DMS153 (cell line): ENCODE measurements at regions not wholly inside any gene's neighbourhood (a gene's known extent, or its start where the extent isn't known, plus 50 kb on each side); places are given as distances from the start of the nearest gene placed in this dataset.
"Not testable (repeated sequence)": the region's sequence is repeated elsewhere in the genome, so short reads cannot be mapped to it uniquely, and the experiment has no call there.

ENCODE experiments used
- DNase-seq: peaks from one replicate; lab custom pipeline; 2025; lab: John Stamatoyannopoulos, UW

DNA sequence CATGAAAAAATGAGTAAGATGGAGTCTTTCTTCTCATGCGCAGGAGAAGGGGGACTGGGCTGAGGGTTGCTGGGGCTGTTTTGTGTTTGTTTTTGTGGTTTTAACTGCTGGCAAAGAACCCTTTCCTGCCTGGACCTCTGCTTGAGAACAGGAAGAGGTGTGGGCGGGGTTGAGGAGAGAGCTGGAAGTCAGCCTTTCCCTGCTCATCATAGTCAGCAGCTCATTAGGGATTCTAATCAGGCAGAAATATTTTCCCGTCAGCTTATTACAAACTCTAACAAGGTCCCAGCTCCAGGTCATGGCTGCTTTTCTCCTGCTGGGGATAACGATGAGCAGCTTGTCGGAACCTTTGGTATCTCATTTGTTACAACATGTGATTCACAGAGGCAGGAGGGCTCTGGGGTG lies 185.0 kb upstream of the NRXN3 start:
- peak; percentile 16 for DNase-seq

DNA sequence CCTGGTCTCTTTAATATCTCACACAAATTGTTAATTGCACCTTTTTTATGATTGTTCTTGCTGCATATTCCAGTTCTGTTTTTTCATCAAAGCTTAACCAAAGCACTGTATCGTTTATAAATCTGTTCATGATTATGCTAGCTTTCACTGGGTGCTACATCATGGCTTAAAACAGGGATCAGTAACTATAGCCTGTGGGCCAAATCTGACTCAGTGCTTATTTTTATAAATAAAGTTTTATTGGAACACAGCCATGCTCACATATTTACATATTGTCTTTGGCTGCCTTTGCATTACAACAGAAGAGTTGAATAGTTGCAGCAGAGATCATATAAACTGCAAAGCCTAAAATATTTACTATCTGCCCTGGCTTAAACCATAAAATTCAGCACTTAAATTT lies 183.4 kb upstream of the NRXN3 start:
- no peak for DNase-seq

DNA sequence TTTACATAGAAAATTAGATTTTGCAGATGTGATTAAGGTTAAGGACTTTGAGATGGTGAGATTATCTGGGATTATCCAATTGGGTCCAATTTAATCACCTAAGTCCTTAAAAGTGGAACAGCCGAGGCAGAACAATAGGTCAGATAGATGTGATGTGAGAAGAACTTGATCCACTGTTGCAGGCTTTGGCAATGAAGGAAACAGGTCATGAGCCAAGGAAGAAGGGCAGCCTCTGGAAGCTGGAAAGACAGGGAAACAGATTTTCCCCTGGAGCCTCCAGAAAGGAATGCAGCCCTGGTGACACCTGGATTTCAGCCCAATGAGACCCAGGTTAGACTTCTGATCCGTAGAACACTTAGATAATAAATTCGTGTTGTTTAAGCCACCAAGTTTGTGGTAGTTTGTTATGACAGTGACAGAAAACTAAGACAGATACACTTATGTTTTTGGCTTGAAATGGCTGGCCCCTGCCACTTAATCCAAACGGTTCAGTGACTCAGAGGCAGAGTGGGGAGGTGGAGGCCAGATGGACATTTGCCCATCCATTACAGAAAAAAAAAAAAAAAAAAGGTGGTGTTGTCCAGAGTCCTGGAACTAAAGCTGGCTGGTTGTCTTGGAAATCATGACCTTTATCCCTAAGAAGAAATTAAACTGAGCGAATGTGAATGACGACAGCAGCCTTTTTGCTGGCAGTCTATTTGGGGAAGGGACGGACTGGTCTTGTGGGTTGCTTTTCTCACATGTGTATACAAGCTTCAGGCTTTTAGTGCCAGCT lies 181.9 kb upstream of the NRXN3 start:
- no peak for DNase-seq

DNA sequence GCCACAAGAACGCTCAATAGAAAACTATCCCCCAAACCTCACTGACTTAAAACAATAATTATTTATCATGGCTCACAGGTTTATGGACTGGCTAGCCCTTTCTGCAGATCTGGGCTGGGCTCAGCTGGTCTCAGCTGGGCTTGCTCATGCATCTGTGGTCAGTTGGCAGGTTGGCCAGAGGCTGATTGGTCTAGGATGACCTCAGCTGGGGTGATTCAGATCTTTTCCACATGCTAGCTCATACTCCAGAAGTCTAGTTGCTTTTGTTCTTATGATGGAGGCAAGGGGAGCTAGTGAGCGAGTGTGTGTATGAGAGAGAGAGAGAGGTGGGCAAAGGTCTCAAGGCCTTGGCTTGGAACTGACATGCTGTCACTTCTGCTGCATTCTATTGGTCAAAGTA lies 181.2 kb upstream of the NRXN3 start:
- no peak for DNase-seq

DNA sequence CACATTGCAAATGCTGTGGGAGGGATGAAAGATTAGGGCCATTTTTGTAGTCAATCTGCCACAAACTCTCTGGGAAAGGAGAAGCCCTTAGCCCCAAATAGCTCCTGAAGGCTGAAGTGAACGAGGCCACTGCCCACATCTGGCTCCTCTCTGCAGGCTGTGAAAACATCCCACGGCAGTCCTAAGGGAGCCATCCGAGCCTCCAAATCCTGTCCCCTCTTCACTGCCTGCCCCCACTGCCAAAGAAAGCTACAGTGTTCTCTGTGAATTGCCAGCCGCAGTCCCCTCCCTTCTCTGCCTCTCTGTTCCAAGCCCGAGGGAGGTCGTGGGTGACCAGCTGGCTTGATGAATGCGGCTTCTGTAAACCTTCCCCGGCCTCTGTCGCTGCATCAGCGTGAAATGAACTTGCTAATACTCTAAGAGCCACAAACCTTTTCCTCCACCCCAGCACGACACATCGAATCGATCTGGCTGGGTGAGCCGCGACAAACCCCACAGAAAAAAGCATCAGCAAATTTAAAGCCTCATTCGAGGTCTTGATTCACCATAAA lies 180.7 kb upstream of the NRXN3 start:
- no peak for DNase-seq

DNA sequence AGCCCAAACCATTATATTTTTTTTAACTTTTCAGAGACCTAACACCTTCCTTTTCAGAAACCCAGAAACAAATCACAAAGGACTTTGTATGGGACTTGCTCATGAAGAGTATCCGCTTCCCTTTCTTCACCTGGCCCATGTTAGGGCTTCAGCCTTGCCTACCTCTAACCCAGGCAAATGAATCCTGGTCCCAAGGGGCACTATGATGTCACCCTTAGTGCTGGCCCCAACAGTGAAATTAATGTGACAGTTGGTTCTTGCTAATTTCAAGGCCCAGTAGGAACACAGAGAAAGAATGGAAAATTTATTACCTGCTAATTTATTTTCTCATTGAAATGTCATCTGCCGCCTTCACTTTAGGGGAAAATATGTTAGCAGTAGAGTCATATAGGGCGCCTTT lies 179.8 kb upstream of the NRXN3 start:
- no peak for DNase-seq

DNA sequence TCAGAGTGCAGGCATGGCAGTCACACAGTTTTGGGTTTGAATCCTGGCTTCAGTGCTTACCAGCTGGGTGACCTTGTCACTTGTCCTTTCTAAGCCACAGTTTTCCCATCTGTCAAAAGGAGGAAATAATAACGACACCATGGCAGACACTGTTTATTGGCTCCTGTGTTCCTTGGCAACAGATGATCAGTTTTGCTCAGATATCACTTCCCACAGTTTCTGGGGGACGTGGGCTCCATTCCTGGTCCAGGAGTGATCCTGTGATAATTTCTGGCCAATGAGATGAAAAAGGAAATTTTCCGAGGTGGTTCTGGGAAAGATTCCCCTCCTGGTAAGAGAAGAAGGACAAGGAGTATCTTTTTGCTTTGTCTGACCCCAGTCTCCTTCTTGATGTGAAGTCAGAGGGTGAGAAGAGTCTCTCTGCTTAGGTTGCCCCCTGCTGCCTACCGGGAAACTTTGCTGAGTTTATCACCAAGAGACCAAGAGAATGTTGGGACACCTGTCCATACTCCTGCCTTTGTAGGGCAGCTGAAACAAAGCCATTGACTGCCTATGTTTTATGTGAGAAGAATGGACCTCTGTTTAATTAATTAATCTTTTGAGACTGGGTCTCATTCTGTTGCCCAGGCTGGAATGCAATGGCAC lies 178.9 kb upstream of the NRXN3 start:
- DNase-seq = no peak

DNA sequence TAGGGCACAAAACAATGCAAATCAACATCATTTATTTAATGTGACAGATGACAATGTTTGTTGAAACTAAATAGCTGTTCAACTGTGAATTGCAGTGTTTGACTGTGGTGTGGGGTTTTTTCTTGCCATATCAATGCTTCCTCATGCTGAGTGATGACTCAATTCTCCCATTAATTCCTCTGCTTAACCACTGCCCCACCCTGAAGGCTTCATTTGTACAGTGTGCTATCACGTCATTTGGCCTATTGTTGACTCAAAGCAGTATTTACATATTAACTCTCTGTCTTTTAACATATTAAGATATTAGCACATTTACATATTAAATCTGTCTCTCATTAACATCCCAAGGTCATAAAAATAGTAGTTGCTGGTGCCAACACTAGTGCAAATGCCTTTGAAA lies 164.8 kb upstream of the NRXN3 start:
- DNase-seq = peak; percentile 12

DNA sequence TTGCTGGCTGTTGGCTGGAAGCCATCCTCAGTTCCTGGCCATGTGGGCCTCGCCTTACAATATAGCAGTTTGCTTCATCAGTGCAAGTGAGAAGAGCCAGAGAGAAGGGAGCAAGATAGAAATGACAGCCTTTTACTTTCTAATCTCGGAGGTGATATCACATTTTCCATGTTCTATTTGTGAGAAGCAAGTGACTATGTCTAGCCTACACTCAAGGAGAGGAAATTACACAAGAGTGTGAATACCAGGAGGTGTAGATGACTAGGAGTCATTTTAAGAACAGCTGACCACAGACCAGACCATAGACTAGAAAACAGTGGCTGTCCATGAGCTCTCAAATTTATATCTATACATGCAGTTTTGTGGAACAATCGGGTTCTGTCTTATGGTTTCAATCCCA lies 163.0 kb upstream of the NRXN3 start:
- DNase-seq = no peak

DNA sequence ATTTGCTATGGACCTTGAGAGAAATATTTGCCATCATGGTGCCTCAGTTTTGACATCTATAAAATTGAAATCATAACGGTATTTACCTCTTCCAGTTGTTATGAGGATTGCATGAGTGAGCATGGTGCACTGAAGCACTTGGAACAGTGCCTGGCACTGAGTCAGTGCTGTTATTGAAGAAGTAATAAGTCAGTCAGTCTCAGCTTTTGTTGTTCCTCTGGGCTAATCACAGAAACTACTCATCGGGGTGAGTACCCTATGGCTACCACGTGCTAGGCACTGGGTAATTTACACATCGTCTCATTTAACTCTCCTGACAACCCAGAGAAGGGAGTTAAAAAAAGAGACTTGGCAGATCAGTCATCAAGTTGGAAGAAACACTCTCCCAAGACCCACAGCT lies 159.5 kb upstream of the NRXN3 start:
- DNase-seq = no peak

DNA sequence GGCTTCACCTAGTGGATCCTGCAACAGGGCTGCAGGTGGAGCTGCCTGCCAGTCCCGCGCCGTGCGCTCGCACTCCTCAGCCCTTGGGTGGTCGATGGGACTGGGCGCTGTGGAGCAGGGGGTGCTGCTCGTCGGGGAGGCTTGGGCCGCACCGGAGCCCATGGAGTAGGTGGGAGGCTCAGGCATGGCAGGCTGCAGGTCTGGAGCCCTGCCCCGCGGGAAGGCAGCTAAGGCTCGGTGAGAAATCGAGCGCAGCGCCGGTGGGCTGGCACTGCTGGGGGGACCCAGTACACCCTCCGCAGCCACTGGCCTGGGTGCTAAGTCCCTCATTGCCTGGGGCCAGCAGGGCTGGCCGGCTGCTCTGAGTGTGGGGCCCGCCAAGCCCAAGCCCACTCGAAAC lies 156.3 kb upstream of the NRXN3 start:
- DNase-seq = not testable (repeated sequence)

DNA sequence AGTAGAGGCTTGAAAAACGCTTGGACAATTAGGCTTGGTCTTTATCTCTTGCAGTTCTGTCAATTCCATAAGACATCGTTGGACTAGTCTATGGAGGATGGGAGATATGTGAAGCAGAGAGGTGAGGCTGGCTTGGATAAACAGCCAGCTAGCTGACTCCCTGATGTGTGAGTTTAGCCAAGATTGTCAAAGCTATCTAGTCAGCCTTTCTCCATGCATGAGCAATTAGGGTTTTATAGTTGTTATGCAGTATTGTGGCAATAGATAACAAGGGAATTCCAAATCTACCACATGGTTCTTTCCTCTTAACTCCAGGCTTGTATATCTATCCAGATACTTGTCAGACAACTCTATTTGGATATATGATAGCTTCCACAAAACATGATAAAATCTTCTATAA lies 153.6 kb upstream of the NRXN3 start:
- DNase-seq = no peak

DNA sequence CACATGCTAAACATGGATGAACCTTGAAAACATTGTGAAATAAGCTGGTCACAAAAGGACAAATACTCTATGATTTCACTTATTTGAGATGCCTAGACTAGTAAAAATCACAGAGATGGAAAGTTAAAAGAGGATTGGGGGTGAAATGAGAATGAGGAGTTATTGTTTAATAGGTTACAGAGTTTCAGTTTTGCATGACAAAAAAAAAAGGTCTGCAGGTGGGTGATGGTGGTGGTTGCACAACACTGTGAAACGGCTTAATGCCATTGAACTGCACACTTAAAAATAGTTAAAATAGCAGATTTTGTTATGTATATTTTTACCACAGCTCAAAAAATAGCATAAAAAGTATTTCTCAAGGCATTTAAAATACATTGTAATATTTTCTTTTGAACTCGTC lies 151.9 kb upstream of the NRXN3 start:
- DNase-seq = no peak

DNA sequence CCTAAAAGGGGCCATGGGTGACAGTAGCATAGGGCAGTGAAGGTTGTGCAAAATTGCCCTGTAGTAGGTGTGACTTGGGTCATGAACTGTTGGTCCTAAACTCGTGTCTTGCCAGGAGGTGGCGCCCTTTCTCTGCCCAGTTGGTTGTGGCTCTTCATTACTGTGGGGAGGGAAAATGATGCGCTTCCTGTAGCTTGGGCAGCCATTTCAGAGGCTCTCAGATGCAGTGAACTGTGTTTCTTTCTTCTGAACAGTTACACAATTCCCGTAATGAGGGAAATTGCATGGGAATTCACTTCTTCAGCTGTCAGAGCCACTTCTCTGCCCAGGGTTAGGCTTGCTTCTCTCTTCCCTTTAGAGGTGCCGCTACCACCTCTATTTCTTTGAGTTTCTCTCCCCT lies 148.1 kb upstream of the NRXN3 start:
- DNase-seq = peak; percentile 24

DNA sequence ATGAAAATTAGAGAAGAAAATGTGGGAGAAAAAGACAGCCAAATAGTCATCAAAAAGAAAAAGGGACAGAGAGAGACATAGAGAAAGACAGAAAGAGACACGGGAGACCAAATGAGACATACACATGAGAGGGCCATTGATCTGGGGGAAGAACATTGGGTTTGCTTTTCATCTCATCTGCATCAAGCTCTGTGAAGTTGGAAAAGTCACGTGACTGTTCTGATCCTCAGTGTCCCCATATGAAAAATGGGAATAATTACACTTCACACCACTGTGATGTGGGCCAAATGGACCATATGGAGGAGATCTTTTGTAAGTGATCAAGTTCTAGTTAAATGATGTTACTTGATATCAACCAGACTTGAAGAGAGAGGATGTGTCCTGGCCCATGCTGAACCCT lies 147.1 kb upstream of the NRXN3 start:
- no peak for DNase-seq

DNA sequence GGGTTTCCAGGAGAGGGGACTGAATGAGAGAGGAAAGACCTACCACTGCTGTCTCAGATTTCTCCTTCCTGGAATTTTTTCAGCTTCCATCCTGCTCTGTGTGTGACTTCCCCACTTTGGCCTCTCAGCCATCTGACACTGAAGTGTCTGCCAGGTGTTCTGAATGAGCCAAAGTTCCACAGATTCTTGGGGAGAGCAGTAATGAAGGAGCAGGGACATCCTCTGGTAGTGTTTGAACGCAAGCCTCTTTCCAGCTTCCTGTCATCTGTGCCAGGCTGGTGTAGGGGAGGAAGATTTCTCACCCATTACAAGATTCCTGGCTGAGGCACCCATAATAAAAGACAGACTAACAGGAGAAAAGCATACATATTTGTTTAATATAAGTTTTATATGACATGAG lies 141.7 kb upstream of the NRXN3 start:
- DNase-seq = no peak

DNA sequence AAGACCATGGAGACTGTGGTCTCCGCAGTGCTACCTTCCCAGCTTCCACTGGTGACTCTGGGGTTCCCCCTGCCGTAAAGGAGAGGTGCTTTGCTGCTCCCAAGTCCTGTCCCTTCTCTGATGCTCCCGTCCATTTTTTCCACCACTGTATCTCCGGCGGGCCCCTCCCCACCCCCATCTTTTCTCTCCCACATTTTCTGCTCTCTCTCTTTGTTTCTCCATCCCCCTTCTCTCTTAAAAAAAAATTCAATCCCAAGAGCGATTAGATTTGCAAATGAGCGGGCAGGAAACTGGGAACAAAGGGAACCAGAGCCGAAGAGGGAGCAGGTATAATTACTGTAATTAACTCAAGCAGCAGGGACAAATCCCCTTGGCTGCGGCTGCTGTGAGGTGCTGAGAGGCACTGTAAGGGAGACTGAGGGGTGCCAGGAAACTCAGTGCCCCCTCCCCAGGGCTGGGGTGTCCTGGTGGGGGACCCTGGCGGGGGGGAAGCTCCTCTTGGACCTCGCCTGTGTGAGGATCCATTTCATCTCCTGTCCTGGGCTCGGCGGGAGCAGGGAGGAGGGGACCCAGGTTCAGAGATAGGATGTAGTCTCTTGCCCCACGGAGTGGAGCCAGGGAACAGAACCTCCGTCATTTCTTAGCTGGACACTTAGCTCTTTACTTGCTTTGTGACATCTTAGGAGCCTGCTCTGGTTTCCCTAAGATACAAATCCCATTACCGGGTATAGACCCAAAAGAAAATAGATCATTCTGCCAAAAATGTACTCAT lies 140.4 kb upstream of the NRXN3 start:
- DNase-seq = no peak

DNA sequence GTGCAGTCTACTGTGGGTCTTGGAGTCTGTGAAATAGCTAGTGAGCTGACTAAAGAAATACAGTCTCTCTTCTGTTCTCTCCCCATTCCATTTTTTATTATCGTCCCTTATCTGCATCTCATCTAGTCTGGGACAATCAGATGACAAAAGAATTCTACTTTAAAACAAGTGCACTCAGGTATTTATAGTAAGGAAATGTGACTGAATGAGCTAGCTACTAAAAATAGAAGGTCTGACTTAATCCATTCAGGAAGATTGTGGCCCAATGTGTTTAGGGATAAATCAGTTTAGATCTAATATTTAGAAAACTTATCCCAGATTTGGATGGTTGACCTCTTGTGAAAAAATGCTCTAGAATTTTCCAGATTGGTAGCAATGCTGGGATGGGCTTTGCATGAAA lies 126.8 kb upstream of the NRXN3 start:
- no peak for DNase-seq

DNA sequence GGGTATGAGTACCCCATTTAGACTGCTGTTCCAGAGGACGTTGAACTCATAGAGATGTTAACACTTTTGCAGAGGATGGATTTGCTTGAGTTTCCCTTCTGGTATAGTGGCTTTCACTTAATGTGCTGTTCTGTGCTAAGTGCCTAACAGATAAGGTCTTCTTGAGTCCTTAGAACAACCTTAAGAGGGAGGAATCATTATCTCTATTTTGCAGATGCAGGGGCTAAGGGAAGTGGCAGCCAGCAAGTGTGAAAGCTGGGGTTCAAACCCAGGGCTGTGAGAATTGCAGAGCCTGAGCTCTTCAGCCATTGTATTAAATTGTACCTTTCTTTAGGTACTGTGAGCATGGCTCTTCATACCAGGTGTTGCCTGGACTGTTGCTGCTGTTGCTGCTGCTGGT lies 122.1 kb upstream of the NRXN3 start:
- no peak for DNase-seq

DNA sequence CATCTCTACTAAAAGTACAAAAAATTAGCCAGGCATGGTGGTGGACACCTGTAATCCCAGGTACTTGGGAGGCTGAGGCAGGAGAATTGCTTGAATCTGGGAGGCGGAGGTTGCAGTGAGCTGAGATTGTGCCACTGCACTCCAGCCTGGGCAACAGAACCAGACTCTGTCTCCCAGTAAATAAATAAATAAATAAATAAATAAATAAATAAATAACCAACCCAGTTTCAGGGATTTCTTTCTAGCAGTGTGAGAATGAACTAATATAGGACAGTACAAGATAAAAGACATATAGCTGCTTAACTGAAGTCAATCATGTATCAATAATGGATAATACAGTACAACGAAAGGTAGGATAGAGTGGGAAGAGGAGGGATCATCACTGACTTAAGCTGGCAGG lies 113.3 kb upstream of the NRXN3 start:
- DNase-seq = not testable (repeated sequence)

DNA sequence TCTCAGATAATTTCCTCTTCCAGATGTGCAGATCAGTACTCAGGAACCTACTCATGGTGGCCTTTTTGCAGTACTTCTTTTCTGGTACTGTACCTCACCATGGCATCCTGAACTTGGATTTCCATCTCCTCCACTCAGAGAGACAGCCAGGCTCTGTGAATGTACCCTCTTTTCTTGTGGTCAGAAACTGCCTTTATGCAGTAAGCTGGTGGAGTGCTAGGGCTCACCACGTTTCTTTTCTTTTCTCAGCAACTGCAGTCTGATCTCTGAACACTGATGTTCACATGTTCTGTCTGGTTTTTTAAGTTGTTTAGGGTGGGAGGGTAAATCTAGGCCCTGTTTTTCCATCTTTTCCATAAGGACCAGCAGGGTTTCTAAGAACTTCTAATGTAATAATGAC lies 99.8 kb upstream of the NRXN3 start:
- no peak for DNase-seq

DNA sequence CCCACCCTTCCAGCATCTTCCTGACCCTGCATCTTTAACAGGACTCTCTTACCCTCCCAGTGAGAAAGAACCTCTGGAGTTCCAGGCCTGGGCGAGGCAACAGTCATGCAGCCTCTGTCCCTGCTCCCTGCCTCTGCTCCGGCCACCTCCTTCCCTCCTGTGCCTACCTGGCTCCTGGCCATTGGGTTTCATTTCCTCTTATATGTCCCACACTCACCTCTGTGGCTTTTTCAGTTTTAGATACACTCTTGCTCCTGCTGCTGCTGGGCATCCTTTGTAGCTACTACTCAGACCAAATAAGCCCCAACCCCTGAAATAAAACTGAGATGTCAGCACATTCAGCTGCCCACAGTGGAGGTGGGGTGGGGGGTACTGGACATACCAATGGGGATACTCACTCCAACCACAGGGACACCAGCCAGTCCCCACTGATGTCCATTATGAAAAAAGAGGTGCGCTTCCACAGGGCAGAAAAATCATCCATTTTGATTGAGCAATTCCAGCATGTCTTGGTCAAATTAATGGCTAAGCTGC lies 99.1 kb upstream of the NRXN3 start:
- no peak for DNase-seq

DNA sequence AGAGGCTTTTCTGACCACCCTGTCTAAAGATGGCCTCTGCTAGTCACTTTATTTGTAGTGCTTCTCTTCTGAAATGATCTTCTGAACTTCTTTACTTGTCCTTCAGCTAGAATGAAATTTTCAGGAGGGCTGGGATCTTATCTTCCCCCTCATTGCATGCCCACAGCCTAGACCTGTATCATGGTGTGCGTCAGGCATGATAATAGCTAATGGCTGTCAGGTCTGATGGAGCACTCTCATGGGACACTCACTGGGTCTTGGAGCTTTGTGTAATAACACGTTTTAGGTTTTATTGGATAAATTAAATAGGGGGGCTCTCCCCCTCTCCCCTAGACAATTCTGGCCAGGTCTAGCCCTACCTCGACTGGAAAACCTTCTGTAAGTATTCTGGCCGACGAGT lies 97.1 kb upstream of the NRXN3 start:
- no peak for DNase-seq
